ENCODE measurements at regions not wholly inside any gene's neighbourhood (a gene's known extent, or its start where the extent isn't known, plus 50 kb on each side); places are given as distances from the start of the nearest gene placed in this dataset.

DNA sequence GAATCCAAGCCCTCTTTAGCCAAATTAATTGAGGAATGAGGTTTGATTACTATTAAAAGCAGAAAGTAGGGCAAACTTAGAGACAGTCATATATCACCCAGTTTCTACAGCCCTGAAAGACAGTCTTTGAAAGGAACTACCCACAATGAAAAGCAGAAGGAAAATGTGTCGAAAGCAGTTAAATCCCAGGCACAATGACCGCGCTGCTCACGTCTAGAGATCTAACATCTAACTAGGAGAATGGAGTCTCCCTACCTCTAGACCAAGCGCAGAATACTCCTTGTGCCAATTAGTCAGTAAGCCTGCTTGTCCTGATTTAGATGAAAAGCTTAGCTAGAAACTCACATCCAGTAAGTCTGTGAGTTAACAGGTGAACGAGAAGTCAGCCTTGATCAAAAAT lies 350.0 kb downstream of the FGFR2 start:
- TF ChIP-seq, protein P1, sequence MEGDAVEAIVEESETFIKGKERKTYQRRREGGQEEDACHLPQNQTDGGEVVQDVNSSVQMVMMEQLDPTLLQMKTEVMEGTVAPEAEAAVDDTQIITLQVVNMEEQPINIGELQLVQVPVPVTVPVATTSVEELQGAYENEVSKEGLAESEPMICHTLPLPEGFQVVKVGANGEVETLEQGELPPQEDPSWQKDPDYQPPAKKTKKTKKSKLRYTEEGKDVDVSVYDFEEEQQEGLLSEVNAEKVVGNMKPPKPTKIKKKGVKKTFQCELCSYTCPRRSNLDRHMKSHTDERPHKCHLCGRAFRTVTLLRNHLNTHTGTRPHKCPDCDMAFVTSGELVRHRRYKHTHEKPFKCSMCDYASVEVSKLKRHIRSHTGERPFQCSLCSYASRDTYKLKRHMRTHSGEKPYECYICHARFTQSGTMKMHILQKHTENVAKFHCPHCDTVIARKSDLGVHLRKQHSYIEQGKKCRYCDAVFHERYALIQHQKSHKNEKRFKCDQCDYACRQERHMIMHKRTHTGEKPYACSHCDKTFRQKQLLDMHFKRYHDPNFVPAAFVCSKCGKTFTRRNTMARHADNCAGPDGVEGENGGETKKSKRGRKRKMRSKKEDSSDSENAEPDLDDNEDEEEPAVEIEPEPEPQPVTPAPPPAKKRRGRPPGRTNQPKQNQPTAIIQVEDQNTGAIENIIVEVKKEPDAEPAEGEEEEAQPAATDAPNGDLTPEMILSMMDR (IDR thresholded peaks at IDR 0.05) = no peak
- no peak for TF ChIP-seq POLR2A (IDR thresholded peaks at IDR 0.05)
- TF ChIP-seq POLR2AphosphoS5 (IDR thresholded peaks at IDR 0.05) = no peak
- TF ChIP-seq EP300 (IDR thresholded peaks at IDR 0.05) = no peak

Data from gastroesophageal sphincter (tissue), 3 donors.